Neural cell (in vitro differentiated cells): ENCODE measurements at regions not wholly inside any gene's neighbourhood (a gene's known extent, or its start where the extent isn't known, plus 50 kb on each side); places are given as distances from the start of the nearest gene placed in this dataset.

ENCODE experiments used
- H2AFZ ChIP-seq: fragments of 200-600, 300-800 bp; sonication (generic), shearing (Covaris generic); 2 replicates; pipeline ENCODE4 v1.6.0; 2014; ENCODE audit warnings: low read depth, mild to moderate bottlenecking, antibody characterized with exemption, low read length, moderate library complexity
- H3F3A ChIP-seq: fragments of 200-600 bp; shearing (Covaris generic); 2 replicates; pipeline ENCODE4 v1.6.1; 2016; ENCODE audit warnings: mild to moderate bottlenecking, moderate library complexity, mixed read lengths, antibody characterized with exemption, low read length; ENCODE audit not compliant: insufficient read depth, poor library complexity, severe bottlenecking
- H3K27ac ChIP-seq: fragments of 200-600, 300-800 bp; sonication (generic), shearing (Covaris generic); 2 replicates; pipeline ENCODE4 v1.5.1; 2014; ENCODE audit warnings: mild to moderate bottlenecking, low read length, moderate library complexity
- H3K27me3 ChIP-seq: fragments of 300-800, 200-600 bp; sonication (generic), shearing (Covaris generic); 2 replicates; pipeline ENCODE4 v1.6.0; 2014; ENCODE audit warnings: mild to moderate bottlenecking, low read depth, low read length, moderate library complexity; ENCODE audit not compliant: insufficient read depth
- H3K36me3 ChIP-seq: fragments of 300-800, 200-600 bp; sonication (generic), shearing (Covaris generic); 2 replicates; pipeline ENCODE4 v1.5.1; 2014; ENCODE audit warnings: mild to moderate bottlenecking, antibody characterized with exemption, low read length, moderate library complexity; ENCODE audit not compliant: insufficient read depth
- H3K4me2 ChIP-seq: fragments of 300-800, 200-600 bp; sonication (generic), shearing (Covaris generic); 2 replicates; pipeline ENCODE4 v1.6.0; 2014; ENCODE audit warnings: mild to moderate bottlenecking, low read length
- H3K4me3 ChIP-seq: fragments of 300-800, 200-600 bp; sonication (generic), shearing (Covaris generic); 2 replicates; pipeline ENCODE4 v1.5.1; 2014; ENCODE audit warnings: mild to moderate bottlenecking, low read length, moderate library complexity
- H3K79me2 ChIP-seq: fragments of 200-600 bp; shearing (Covaris generic); replicated peaks from 2 replicates; pipeline ENCODE4 v1.6.0; 2014; ENCODE audit warnings: mild to moderate bottlenecking, low read length, moderate library complexity; ENCODE audit not compliant: insufficient read depth
- H3K9ac ChIP-seq: fragments of 300-800, 200-600 bp; sonication (generic), shearing (Covaris generic); 2 replicates; pipeline ENCODE4 v1.6.1; 2016; ENCODE audit warnings: mild to moderate bottlenecking, low read length, mixed read lengths
- H3K9me2 ChIP-seq: fragments of 200-600 bp; shearing (Covaris generic); 2 replicates; pipeline ENCODE4 v1.6.1; 2016; ENCODE audit warnings: mild to moderate bottlenecking, low read length, mixed read lengths; ENCODE audit not compliant: insufficient read depth
- H3K9me3 ChIP-seq: fragments of 200-600, 300-800 bp; sonication (generic), shearing (Covaris generic); 2 replicates; pipeline ENCODE4 v1.6.1; 2016; ENCODE audit warnings: mild to moderate bottlenecking, mixed run types, low read length, moderate library complexity, mixed read lengths
- H4K20me1 ChIP-seq: fragments of 200-600 bp; shearing (Covaris generic); 2 replicates; pipeline ENCODE4 v1.6.1; 2016; ENCODE audit warnings: mild to moderate bottlenecking, mixed run types; ENCODE audit not compliant: insufficient read depth
- EP300 ChIP-seq: fragments of 450-650 bp; conservative IDR thresholded peaks from 2 replicates; pipeline ENCODE4 v1.6.1; 2014; ENCODE audit warnings: antibody characterized with exemption, mild to moderate bottlenecking, moderate library complexity; ENCODE audit not compliant: poor library complexity, severe bottlenecking
- EZH2 ChIP-seq: fragments of 200-600, 300-800 bp; shearing (Covaris generic), sonication (generic); IDR thresholded peaks from 2 replicates; pipeline ENCODE4 v1.6.1; 2014; ENCODE audit warnings: antibody characterized with exemption, low read length, borderline replicate concordance, mild to moderate bottlenecking; ENCODE audit not compliant: insufficient read depth, poor library complexity, severe bottlenecking
- MXI1 ChIP-seq: fragments of 450-650 bp; conservative IDR thresholded peaks from 2 replicates; pipeline ENCODE4 v1.6.1; 2014; ENCODE audit warnings: antibody characterized with exemption, mild to moderate bottlenecking; ENCODE audit not compliant: poor library complexity, severe bottlenecking
- POLR2AphosphoS5 ChIP-seq: IDR thresholded peaks from 2 replicates; pipeline ENCODE4 v1.6.1; 2012
- RAD21 ChIP-seq: fragments of 450-650 bp; conservative IDR thresholded peaks from 2 replicates; pipeline ENCODE4 v1.6.1; 2014; ENCODE audit warnings: antibody characterized with exemption, mild to moderate bottlenecking, moderate library complexity
- SMC3 ChIP-seq: fragments of 450-650 bp; conservative IDR thresholded peaks from 2 replicates; pipeline ENCODE4 v1.6.1; 2014; ENCODE audit warnings: antibody characterized with exemption, mild to moderate bottlenecking, moderate library complexity; ENCODE audit not compliant: poor library complexity
- TAF1 ChIP-seq: IDR thresholded peaks from 2 replicates; pipeline ENCODE4 v1.6.1; 2012; ENCODE audit warnings: low read depth
- TF ChIP-seq, protein P1 (sequence below): IDR thresholded peaks from 2 replicates; pipeline ENCODE4 v1.6.1; 2012; ENCODE audit warnings: borderline replicate concordance
- TF ChIP-seq, protein P2 (sequence below): fragments of 450-650 bp; IDR thresholded peaks from 2 replicates; pipeline ENCODE4 v1.5.1; 2014; ENCODE audit warnings: antibody characterized with exemption, mild to moderate bottlenecking, moderate library complexity; ENCODE audit not compliant: poor library complexity, severe bottlenecking

- no peak overlapping the region for H3K4me3 ChIP-seq
- no peaks in the 10 kb centered on the region for H3K79me2 ChIP-seq
These were observed 328.4 kb upstream of the HAND2 start for GRCh38 chr4:173858471-173858870.

DNA sequence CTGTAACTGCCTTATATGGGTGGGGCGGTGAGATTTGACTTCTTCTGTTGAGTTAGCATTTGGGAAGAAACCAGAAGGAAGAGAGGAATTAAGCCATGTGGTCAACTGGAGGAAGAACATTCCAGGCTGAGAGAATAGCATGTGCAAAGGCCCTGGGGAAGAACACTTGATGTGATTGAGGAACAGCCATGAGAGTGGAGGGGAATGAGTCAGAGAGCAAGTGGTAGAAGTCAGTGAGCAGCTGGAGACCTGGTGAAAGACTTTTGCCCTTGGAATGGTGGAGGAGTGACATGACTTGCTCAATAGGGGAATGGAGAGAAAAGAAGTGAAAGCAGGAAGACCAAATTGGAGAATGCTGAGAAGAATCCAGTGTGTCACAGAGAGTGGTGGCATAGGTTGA lies 327.8 kb upstream of the HAND2 start:
- TF ChIP-seq MXI1 (no peak), RAD21 (no peak), TAF1 (no peak), EZH2 (no peak), POLR2AphosphoS5 (no peak), SMC3 (no peak)
- TF ChIP-seq, protein P1, sequence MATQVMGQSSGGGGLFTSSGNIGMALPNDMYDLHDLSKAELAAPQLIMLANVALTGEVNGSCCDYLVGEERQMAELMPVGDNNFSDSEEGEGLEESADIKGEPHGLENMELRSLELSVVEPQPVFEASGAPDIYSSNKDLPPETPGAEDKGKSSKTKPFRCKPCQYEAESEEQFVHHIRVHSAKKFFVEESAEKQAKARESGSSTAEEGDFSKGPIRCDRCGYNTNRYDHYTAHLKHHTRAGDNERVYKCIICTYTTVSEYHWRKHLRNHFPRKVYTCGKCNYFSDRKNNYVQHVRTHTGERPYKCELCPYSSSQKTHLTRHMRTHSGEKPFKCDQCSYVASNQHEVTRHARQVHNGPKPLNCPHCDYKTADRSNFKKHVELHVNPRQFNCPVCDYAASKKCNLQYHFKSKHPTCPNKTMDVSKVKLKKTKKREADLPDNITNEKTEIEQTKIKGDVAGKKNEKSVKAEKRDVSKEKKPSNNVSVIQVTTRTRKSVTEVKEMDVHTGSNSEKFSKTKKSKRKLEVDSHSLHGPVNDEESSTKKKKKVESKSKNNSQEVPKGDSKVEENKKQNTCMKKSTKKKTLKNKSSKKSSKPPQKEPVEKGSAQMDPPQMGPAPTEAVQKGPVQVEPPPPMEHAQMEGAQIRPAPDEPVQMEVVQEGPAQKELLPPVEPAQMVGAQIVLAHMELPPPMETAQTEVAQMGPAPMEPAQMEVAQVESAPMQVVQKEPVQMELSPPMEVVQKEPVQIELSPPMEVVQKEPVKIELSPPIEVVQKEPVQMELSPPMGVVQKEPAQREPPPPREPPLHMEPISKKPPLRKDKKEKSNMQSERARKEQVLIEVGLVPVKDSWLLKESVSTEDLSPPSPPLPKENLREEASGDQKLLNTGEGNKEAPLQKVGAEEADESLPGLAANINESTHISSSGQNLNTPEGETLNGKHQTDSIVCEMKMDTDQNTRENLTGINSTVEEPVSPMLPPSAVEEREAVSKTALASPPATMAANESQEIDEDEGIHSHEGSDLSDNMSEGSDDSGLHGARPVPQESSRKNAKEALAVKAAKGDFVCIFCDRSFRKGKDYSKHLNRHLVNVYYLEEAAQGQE, result no peak
- TF ChIP-seq, protein P2, sequence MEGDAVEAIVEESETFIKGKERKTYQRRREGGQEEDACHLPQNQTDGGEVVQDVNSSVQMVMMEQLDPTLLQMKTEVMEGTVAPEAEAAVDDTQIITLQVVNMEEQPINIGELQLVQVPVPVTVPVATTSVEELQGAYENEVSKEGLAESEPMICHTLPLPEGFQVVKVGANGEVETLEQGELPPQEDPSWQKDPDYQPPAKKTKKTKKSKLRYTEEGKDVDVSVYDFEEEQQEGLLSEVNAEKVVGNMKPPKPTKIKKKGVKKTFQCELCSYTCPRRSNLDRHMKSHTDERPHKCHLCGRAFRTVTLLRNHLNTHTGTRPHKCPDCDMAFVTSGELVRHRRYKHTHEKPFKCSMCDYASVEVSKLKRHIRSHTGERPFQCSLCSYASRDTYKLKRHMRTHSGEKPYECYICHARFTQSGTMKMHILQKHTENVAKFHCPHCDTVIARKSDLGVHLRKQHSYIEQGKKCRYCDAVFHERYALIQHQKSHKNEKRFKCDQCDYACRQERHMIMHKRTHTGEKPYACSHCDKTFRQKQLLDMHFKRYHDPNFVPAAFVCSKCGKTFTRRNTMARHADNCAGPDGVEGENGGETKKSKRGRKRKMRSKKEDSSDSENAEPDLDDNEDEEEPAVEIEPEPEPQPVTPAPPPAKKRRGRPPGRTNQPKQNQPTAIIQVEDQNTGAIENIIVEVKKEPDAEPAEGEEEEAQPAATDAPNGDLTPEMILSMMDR, result no peak
- no peak overlapping the region for H3K27ac ChIP-seq
- no peak overlapping the region for H2AFZ ChIP-seq
- H3K9me3 ChIP-seq, result no peaks in the 10 kb centered on the region
- H3K4me3 ChIP-seq, result no peak overlapping the region
- no peaks in the 10 kb centered on the region for H4K20me1 ChIP-seq
- H3K36me3 ChIP-seq, result no peaks in the 10 kb centered on the region
- no peaks in the 10 kb centered on the region for H3F3A ChIP-seq
- H3K27me3 ChIP-seq, result no peaks in the 10 kb centered on the region
- no peaks in the 10 kb centered on the region for H3K79me2 ChIP-seq
- H3K4me2 ChIP-seq, result no peak overlapping the region
- H3K9me2 ChIP-seq, result no peaks in the 10 kb centered on the region
- no peak overlapping the region for H3K9ac ChIP-seq

More at GRCh38 chr4:173858471-173858870, 328.4 kb upstream of the HAND2 start:
- Histone ChIP-seq H3K9me2 (no peaks in the 10 kb centered on the region), H3K27ac (no peak overlapping the region), H3F3A (no peaks in the 10 kb centered on the region), H3K27me3 (no peaks in the 10 kb centered on the region), H4K20me1 (no peaks in the 10 kb centered on the region), H2AFZ (no peak overlapping the region), H3K9me3 (no peaks in the 10 kb centered on the region), H3K9ac (no peak overlapping the region), H3K36me3 (no peaks in the 10 kb centered on the region), H3K4me2 (no peak overlapping the region)
- TF ChIP-seq SMC3 (no peak), POLR2AphosphoS5 (no peak), MXI1 (no peak), TAF1 (no peak), RAD21 (no peak), EZH2 (no peak), EP300 (no peak)
- TF ChIP-seq, protein P2, result no peak
- TF ChIP-seq, protein P1, result no peak
